NOMO-1 treated with dmso at 0.1 percent for 144 hours (cell line): ENCODE measurements at regions not wholly inside any gene's neighbourhood (a gene's known extent, or its start where the extent isn't known, plus 50 kb on each side); places are given as distances from the start of the nearest gene placed in this dataset.

ENCODE experiments used
- DNase-seq: peaks from one replicate; lab custom pipeline; 2025; ENCODE audit not compliant: unreplicated experiment; lab: John Stamatoyannopoulos, UW

- DNase-seq = peak; percentile 93
Measured at GRCh38 chr7:25894902-25895791, 256.9 kb upstream of the NFE2L3 start.

- DNase-seq = no peak
Measured at GRCh38 chr7:25895792-25896171, 256.2 kb upstream of the NFE2L3 start.

GRCh38 chr7:25897261-25897782, 254.7 kb upstream of the NFE2L3 start:
- peak; percentile 9 for DNase-seq

- DNase-seq = no peak
Measured at GRCh38 chr7:25900245-25900644, 251.8 kb upstream of the NFE2L3 start.

- no peak for DNase-seq
Measured at GRCh38 chr7:25900877-25901276, 251.1 kb upstream of the NFE2L3 start.

- no peak for DNase-seq
Measured at GRCh38 chr7:25901658-25902057, 250.3 kb upstream of the NFE2L3 start.

- no peak for DNase-seq
Measured at GRCh38 chr7:25906003-25906402, 246.0 kb upstream of the NFE2L3 start.

GRCh38 chr7:25906760-25907159, 245.2 kb upstream of the NFE2L3 start:
- no peak for DNase-seq

- DNase-seq = no peak
Measured at GRCh38 chr7:25907214-25907613, 244.8 kb upstream of the NFE2L3 start.

GRCh38 chr7:25907731-25908130, 244.3 kb upstream of the NFE2L3 start:
- DNase-seq = no peak

GRCh38 chr7:25908154-25908949, 243.6 kb upstream of the NFE2L3 start:
- no peak for DNase-seq

GRCh38 chr7:25911738-25912607, 240.0 kb upstream of the NFE2L3 start:
- no peak for DNase-seq

GRCh38 chr7:25913598-25914224, 238.3 kb upstream of the NFE2L3 start:
- DNase-seq = no peak

GRCh38 chr7:25918731-25919130, 233.3 kb upstream of the NFE2L3 start:
- DNase-seq = no peak

- no peak for DNase-seq
Measured at GRCh38 chr7:25922296-25922695, 229.7 kb upstream of the NFE2L3 start.

- no peak for DNase-seq
Measured at GRCh38 chr7:25923741-25924460, 228.1 kb upstream of the NFE2L3 start.

- peak; percentile 44 for DNase-seq
Measured at GRCh38 chr7:25926009-25926408, 226.0 kb upstream of the NFE2L3 start.

- no peak for DNase-seq
Measured at GRCh38 chr7:25926451-25926850, 225.5 kb upstream of the NFE2L3 start.

GRCh38 chr7:25926891-25927625, 224.9 kb upstream of the NFE2L3 start:
- peak; percentile 22 for DNase-seq
